Stimulated activated naive CD8-positive, alpha-beta T cell treated with anti-CD3 and anti-CD28 coated beads, Interleukin-15, Interleukin-2, amounts not matched to agents 100 U/mL and 50 U/mL, for 24 hours (primary cell): ENCODE measurements at regions not wholly inside any gene's neighbourhood (a gene's known extent, or its start where the extent isn't known, plus 50 kb on each side); places are given as distances from the start of the nearest gene placed in this dataset.
"Not testable (repeated sequence)": the region's sequence is repeated elsewhere in the genome, so short reads cannot be mapped to it uniquely, and the experiment has no call there.

Source experiments
- ATAC-seq: fragments of 150-1000 bp; cut with Tn5 transposase; one replicate; pipeline ENCODE4 v1.10.0; 2021
- DNase-seq: peaks from one replicate; pipeline ENCODE4 v3.0.0; 2021

GRCh38 chr17:55909776-55910175 is 158.9 kb downstream of the PCTP start:
- DNase-seq (no peak), ATAC-seq (no peak)

GRCh38 chr17:55911186-55911585 is 160.3 kb downstream of the PCTP start:
- DNase-seq = no peak
- ATAC-seq = no peak

GRCh38 chr17:55925440-55925839 is 174.6 kb downstream of the PCTP start:
- DNase-seq (no peak), ATAC-seq (no peak)

- ATAC-seq (no peak), DNase-seq (no peak)
These were observed 175.6 kb downstream of the PCTP start for GRCh38 chr17:55926276-55926990.

- no peak for ATAC-seq
- no peak for DNase-seq
These were observed 179.5 kb downstream of the PCTP start for GRCh38 chr17:55930291-55930809.

- ATAC-seq (no peak), DNase-seq (no peak)
These were observed 180.6 kb downstream of the PCTP start for GRCh38 chr17:55931446-55931845.

- ATAC-seq (no peak), DNase-seq (no peak)
These were observed 182.1 kb downstream of the PCTP start for GRCh38 chr17:55932973-55933372.

GRCh38 chr17:55939181-55939810 is 188.4 kb downstream of the PCTP start:
- not testable (repeated sequence) for ATAC-seq, DNase-seq

GRCh38 chr17:55959756-55960155 is 193.5 kb upstream of the ANKFN1 start:
- DNase-seq (no peak), ATAC-seq (no peak)

GRCh38 chr17:55961386-55961785 is 191.9 kb upstream of the ANKFN1 start:
- no peak for DNase-seq
- no peak for ATAC-seq

GRCh38 chr17:55962951-55963401 is 190.3 kb upstream of the ANKFN1 start:
- no peak for ATAC-seq

GRCh38 chr17:55964191-55964590 is 189.1 kb upstream of the ANKFN1 start:
- DNase-seq (no peak), ATAC-seq (no peak)

More at GRCh38 chr17:55962951-55963401, 190.3 kb upstream of the ANKFN1 start:
- DNase-seq = no peak

GRCh38 chr17:55965051-55965450 is 188.2 kb upstream of the ANKFN1 start:
- no peak for ATAC-seq

GRCh38 chr17:55969562-55970324 is 183.5 kb upstream of the ANKFN1 start:
- DNase-seq = no peak
- ATAC-seq = no peak

More at GRCh38 chr17:55965051-55965450, 188.2 kb upstream of the ANKFN1 start:
- DNase-seq = no peak

GRCh38 chr17:55978578-55978977 is 174.7 kb upstream of the ANKFN1 start:
- DNase-seq = no peak
- no peak for ATAC-seq

GRCh38 chr17:55983096-55983495 is 170.2 kb upstream of the ANKFN1 start:
- ATAC-seq (no peak), DNase-seq (no peak)

GRCh38 chr17:55986817-55987216 is 166.5 kb upstream of the ANKFN1 start:
- no peak for DNase-seq
- no peak for ATAC-seq

- DNase-seq (no peak), ATAC-seq (no peak)
These were observed 164.4 kb upstream of the ANKFN1 start for GRCh38 chr17:55988861-55989260.

- ATAC-seq = no peak
- DNase-seq = no peak
These were observed 162.8 kb upstream of the ANKFN1 start for GRCh38 chr17:55990332-55991006.

GRCh38 chr17:55996826-55997225 is 156.4 kb upstream of the ANKFN1 start:
- ATAC-seq (no peak), DNase-seq (no peak)

GRCh38 chr17:56000411-56000810 is 152.9 kb upstream of the ANKFN1 start:
- no peak for ATAC-seq
- no peak for DNase-seq

GRCh38 chr17:56002656-56003055 is 150.6 kb upstream of the ANKFN1 start:
- not testable (repeated sequence) for ATAC-seq

More at GRCh38 chr17:56002656-56003055, 150.6 kb upstream of the ANKFN1 start:
- DNase-seq = not testable (repeated sequence)
